Midbrain (tissue), 1 donor: ENCODE measurements at regions not wholly inside any gene's neighbourhood (a gene's known extent, or its start where the extent isn't known, plus 50 kb on each side); places are given as distances from the start of the nearest gene placed in this dataset.
"Not testable (repeated sequence)": the region's sequence is repeated elsewhere in the genome, so short reads cannot be mapped to it uniquely, and the experiment has no call there.

Experiments
- DNase-seq: peaks from one replicate; lab custom pipeline; 2025; lab: John Stamatoyannopoulos, UW

DNA sequence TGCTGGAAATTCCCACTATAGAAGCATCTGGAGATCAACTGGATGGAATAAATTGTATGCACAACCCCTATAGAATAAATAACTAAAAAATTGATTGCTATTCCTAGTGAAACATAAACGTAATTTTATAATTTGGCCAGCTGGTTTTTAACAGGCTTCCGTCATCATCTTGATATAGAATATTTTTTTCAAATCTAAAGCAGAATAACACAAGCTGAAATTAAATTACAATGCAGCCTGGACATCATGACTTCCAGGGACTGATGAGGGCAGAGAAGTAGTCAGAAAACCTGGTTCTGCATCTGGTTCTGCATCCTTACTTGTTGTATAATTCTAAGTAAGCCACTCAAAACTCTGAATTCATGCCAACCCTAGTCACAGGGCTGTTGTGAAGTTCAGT, 146.1 kb downstream of the MEX3B start:
- no peak for DNase-seq

GRCh38 chr15:81899024-81899423, 146.8 kb downstream of the MEX3B start:
- no peak for DNase-seq

- no peak for DNase-seq
These were observed 148.7 kb downstream of the MEX3B start for GRCh38 chr15:81897057-81897677.

GRCh38 chr15:81896356-81896755, 149.5 kb downstream of the MEX3B start:
- DNase-seq: no peak

- no peak for DNase-seq
These were observed 150.1 kb downstream of the MEX3B start for GRCh38 chr15:81895723-81896122.

DNA sequence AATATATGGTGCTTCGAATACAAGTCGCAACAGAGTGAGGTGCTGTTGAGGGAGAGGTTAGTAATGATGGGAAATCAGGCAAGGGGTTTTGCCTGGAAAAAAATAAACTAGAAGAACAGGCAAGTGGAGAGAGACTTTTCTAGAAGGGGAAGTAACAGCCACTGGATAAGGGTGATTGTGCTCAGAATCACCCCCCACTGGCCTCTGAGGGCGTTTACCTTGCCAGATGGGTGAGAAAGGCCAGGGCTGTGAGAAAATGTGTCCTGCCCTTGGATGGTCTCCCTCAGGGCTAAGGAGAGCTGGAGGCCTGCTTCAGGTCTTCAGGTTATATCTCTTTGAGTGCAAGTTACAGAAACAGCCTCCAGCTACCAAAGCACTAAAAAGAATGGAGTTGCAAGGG, 151.8 kb downstream of the MEX3B start:
- DNase-seq: no peak

- DNase-seq: no peak
These were observed 152.5 kb downstream of the MEX3B start for GRCh38 chr15:81893182-81893835.

DNA sequence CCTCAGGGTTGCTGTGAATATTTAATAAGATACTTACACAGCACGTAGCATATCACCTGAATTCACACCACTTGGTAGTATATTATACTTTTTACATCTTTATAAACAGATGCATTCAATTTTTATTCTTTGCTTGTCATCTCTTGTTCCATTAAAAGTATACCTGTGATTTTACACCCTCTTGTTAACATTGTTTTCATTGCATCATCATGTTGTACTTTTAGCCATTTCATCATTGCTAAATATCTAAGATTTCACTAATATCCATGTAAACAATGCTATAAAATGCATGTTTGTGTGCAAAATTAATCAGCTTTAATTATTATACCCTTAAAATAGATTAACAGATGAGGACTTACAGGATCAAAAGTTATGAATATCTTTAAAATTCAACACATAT, 155.3 kb downstream of the MEX3B start:
- DNase-seq: no peak

- no peak for DNase-seq
These were observed 156.3 kb downstream of the MEX3B start for GRCh38 chr15:81889485-81889881.

- DNase-seq: no peak
These were observed 156.9 kb downstream of the MEX3B start for GRCh38 chr15:81888748-81889484.

GRCh38 chr15:81887912-81888311, 157.9 kb downstream of the MEX3B start:
- DNase-seq: no peak

DNA sequence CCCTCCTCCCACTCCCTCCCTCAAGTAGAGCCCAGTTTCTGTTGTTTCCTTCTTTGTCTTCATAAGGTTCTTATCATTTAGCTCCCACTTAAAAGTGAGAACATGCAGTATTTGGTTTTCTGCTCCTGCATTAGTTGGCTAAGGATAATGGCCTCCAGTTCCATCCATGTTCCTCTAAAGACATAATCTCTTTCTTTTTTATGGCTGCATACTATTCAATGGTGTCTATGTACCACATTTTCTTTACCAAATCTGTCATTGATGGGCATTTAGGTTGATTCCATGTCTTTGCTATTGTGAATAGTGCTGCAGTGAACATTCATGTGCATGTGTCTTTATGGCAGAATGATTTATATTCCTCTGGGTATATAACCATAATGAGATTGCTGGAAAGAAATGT, 158.6 kb downstream of the MEX3B start:
- DNase-seq: not testable (repeated sequence)

DNA sequence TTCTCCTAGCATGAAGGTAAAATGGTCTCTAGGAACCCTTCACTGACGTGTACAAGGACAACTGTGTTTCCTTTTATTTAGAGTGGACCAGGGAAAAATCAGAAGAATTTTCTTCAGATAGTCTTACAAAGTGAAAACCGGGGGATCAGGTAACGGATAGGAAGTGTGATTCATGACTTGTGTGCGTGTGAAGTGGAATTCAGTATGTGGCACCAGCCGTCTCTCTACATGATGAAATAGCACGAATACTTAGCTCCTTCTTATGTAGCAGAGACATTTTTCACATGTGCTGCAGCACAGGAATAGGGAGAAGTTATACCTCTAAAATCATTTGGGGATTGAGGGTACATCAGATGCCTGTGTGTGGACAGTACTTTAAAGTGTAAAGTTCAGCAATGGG, 159.2 kb downstream of the MEX3B start:
- no peak for DNase-seq

DNA sequence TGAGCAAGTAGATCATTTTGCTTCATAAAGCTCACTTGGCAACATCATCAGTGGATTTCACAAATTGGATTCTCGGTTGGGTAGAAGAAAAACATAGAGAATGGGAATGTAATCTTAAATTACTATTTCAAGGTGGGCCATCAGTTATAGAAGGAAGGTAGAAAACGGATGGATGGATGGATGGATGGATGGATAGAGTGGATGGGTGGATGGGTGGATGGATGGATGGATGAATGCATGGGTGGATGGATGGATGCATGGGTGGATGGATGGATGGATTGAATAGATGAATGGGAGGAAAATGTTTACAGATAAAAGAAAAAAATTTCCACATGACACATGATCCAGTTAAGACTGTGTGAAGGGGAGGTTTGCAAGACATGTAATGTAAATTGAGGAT, 159.7 kb downstream of the MEX3B start:
- no peak for DNase-seq

- DNase-seq: no peak
These were observed 160.7 kb downstream of the MEX3B start for GRCh38 chr15:81885135-81885534.

DNA sequence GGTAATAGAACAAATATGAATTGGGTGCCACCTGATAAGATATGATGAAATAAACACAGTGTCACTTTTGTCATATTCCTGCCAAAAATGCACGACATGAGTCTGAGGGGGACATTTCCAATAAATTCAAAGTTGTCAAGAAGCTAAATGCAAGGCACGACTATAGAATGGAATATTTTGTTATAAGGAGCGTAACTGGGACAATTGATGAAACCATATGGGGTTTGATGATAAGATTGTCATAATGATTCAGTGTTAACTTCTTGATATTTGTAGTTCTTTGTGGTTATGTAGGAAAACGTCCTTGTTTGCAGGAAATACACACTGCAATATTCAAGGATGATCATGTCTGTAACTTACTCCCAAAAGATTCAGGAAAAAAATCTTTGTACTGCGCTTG, 163.3 kb downstream of the MEX3B start:
- no peak for DNase-seq

DNA sequence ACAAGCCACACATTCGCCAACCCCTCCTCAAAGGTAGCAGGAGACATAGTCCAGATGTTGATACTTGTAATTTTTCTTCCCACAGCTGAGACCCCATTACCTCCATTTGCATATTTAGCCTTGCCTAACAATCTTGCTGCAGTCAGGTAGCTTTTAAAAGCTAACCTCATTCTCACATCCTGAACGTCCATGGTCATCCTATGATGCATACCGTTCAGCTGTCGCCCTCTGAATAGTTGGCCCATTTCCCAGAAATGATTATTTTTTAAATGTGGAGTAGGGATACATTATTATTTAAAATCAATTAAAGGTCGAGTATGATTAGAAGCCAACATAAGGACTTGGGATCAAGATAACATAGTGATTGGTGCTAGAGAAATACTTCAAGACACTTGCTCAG, 165.0 kb downstream of the MEX3B start:
- DNase-seq: no peak

DNA sequence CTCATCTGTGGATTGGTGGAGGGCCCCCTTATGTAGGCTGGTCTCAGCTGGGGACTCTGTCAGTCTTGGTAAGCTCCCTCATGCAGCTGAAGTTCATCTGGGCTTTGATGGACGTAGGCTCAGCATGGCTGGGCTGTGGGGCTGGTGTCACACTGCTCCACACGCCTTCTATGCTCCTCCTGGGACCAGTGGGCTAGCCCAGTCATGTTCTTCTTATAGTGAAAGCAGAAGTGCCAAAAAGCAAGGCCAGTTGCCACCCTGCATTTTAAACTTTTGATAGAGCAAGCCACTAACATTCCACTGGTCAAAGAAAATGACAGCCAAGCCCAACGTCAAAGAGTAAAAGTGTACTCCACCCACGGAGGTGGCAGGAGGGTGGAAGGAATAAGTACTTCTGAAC, 165.5 kb downstream of the MEX3B start:
- DNase-seq: no peak

DNA sequence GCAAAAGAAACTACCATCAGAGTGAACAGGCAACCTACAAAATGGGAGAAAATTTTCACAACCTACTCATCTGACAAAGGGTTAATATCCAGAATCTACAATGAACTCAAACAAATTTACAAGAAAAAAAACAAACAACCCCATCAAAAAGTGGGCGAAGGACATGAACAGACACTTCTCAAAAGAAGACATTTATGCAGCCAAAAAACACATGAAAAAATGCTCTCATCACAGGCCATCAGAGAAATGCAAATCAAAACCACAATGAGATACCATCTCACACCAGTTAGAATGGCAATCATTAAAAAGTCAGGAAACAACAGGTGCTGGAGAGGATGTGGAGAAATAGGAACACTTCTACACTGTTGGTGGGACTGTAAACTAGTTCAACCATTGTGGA, 170.1 kb downstream of the MEX3B start:
- DNase-seq: not testable (repeated sequence)

GRCh38 chr15:81870746-81871106, 175.1 kb downstream of the MEX3B start:
- DNase-seq: not testable (repeated sequence)

GRCh38 chr15:81870062-81870745, 175.6 kb downstream of the MEX3B start:
- DNase-seq: not testable (repeated sequence)

DNA sequence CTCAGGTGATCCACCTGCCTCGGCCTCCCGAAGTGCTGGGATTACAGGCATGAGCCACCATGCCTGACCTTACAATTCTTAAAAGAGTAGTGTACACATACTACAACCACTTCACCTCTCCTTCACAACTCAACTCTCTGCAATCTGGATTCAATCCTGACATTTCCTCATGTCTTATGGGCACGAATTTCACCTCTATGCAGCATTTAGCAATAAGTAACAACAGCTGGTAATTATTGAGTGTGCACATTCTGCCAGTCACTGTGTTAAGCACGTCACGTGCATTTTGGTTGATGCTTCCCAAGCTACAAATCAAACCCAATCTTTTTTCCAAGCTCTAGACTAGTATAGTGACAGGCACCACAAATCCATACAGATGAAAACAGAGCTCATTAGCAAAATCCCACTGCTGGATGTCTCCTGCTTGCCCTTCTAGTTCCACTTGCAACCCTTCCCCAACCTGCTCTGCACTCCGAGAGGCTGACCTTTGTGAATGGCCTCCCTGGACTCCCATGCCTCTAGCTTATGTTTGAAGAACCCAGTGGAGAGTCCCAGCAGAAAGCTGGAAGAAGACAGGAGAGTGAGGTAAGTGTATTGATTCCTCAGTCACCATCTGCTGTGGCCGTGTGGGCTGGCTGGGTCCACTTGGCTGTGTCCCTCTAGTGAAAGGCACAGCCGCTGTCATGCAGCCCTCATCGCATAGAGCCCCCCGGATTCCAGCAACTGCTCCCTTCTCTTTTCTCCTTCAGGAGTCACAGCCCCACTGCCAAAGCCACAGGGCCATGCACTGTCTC, 176.5 kb downstream of the MEX3B start:
- no peak for DNase-seq
